Upper lobe of left lung (tissue), 4 donors: ENCODE measurements at regions not wholly inside any gene's neighbourhood (a gene's known extent, or its start where the extent isn't known, plus 50 kb on each side); places are given as distances from the start of the nearest gene placed in this dataset.

ENCODE experiments used
- CTCF ChIP-seq, 6 experiments: fragments of 450-650 bp in 4 of 6; fragments of 200-600 bp in 2 of 6; sonication (generic) in 2 of 6; IDR thresholded peaks; one replicate each; pipeline ENCODE4 v1.5.1; 2016 to 2019; ENCODE audit warnings: antibody characterized with exemption in 6 of 6
- EP300 ChIP-seq, 4 donors: sonication (generic); formaldehyde crosslinking; IDR thresholded peaks; one replicate each; pipeline ENCODE4 v1.5.1; 2017; ENCODE audit warnings: antibody characterized with exemption in 4 of 4, control low read depth in 2 of 4
- POLR2AphosphoS5 ChIP-seq, 2 donors: sonication (generic); formaldehyde crosslinking; IDR thresholded peaks; one replicate each; pipeline ENCODE4 v1.5.1; 2017; ENCODE audit warnings: antibody characterized with exemption in 2 of 2

DNA sequence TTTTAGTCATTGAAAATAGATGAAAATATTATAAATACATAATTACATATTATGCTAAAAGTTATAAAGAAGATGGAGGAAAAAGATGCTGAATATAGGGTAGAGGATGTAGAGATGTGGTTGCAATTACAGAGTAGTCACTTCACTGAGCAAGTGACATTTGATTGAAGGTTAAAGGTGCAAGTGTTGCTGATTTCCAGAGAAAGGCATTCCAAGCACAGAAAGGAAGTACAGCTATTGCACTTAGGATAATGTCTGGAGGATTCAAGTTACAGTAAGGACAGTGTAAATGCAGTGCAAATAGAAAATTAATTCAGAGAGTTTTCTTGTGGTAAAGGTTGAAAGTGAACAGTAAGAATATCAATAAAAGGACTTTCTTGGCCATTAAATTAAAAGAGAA lies 1721.8 kb downstream of the PCDH9 start:
- TF ChIP-seq POLR2AphosphoS5 (IDR thresholded peaks at IDR 0.05) (no peak), CTCF (IDR thresholded peaks at IDR 0.05) (no peak), EP300 (IDR thresholded peaks at IDR 0.05) (no peak)
